Gastrocnemius medialis (tissue), 4 donors: ENCODE measurements at regions not wholly inside any gene's neighbourhood (a gene's known extent, or its start where the extent isn't known, plus 50 kb on each side); places are given as distances from the start of the nearest gene placed in this dataset.
"Not testable (repeated sequence)": the region's sequence is repeated elsewhere in the genome, so short reads cannot be mapped to it uniquely, and the experiment has no call there.

Experiments used
- ATAC-seq, 2 donors: fragments of 150-250 bp; one replicate each; pipeline ENCODE4 v1.9.1; 2016
- DNase-seq, 2 donors: peaks; one replicate each; pipeline ENCODE4 v3.0.0-alpha.2; 2019
- H3K27ac ChIP-seq, 4 donors: fragments of 200-600 bp; sonication (generic); 1 replicate in 1 of 4; 2 replicates in 3 of 4; pipeline ENCODE4 v1.5.1; 2016 to 2018; ENCODE audit warnings: mild to moderate bottlenecking in 2 of 4, moderate library complexity in 1 of 4
- H3K27me3 ChIP-seq, 3 donors: fragments of 200-600 bp; sonication (generic) in 2 of 3; 1 replicate in 1 of 3; 2 replicates in 2 of 3; pipeline versions ENCODE4 v1.5.1 to v1.6.0; 2016 to 2019; ENCODE audit warnings: mild to moderate bottlenecking in 1 of 3, moderate library complexity in 1 of 3
- H3K36me3 ChIP-seq, 2 donors: fragments of 200-600 bp; sonication (generic) in 1 of 2; one replicate each; pipeline ENCODE4 v1.5.1; 2017 to 2018
- H3K4me1 ChIP-seq, 2 donors: fragments of 200-600 bp; sonication (generic) in 1 of 2; one replicate each; pipeline ENCODE4 v1.5.1; 2016 to 2017; ENCODE audit warnings: mild to moderate bottlenecking in 2 of 2
- H3K4me3 ChIP-seq, 4 donors: fragments of 200-600 bp; sonication (generic) in 3 of 4; 1 replicate in 1 of 4; 2 replicates in 3 of 4; pipeline ENCODE4 v1.5.1; 2016 to 2019; ENCODE audit warnings: mild to moderate bottlenecking in 2 of 4
- H3K9me3 ChIP-seq, 3 donors: fragments of 200-600 bp; sonication (generic) in 2 of 3; 1 replicate in 1 of 3; 2 replicates in 2 of 3; pipeline ENCODE4 v1.5.1; 2016 to 2019
- CTCF ChIP-seq, 5 experiments: fragments of 450-650 bp in 3 of 5; fragments of 200-600 bp in 2 of 5; sonication (generic) in 2 of 5; IDR thresholded peaks in 4 of 5; conservative IDR thresholded peaks in 1 of 5; 1 replicate in 4 of 5; 2 replicates in 1 of 5; pipeline ENCODE4 v1.5.1; 2016 to 2019; ENCODE audit warnings: antibody characterized with exemption in 5 of 5, mild to moderate bottlenecking in 3 of 5, moderate library complexity in 3 of 5
- POLR2A ChIP-seq, 2 donors: fragments of 450-650 bp; IDR thresholded peaks; one replicate each; pipeline ENCODE4 v1.6.1; 2017; ENCODE audit warnings: antibody characterized with exemption in 2 of 2, mild to moderate bottlenecking in 2 of 2, moderate library complexity in 2 of 2
- in situ Hi-C, 4 donors: fragments of 200-750 bp; cut with MboI; loops; one replicate each; pipeline versions ENCODE4 v1.15.0 to v1.8.0; 2017; ENCODE audit warnings: low sequenced_read_pairs in 4 of 4
- intact Hi-C: fragments of 100-400 bp; cut with DNase I; formaldehyde crosslinking; loops from one replicate; pipeline ENCODE4 v1.15.1; 2023; ENCODE audit warnings: low total_unique reads

- in situ Hi-C loops = no loop called here
- intact Hi-C loops = no loop called here
Observed at GRCh38 chr6:85298553-85298952, 151.3 kb upstream of the NT5E start.

GRCh38 chr6:85291326-85291725 is 158.6 kb upstream of the NT5E start:
- DNase-seq = no peak
- Histone ChIP-seq H3K27me3 (no peaks in the 10 kb centered on the region), H3K27ac (no peak overlapping the region), H3K36me3 (no peaks in the 10 kb centered on the region), H3K4me1 (no peaks in the 10 kb centered on the region), H3K4me3 (no peak overlapping the region), H3K9me3 (no peaks in the 10 kb centered on the region)
- TF ChIP-seq POLR2A (IDR thresholded peaks at IDR 0.05) (no peak), CTCF (IDR thresholded peaks at IDR 0.05 in 4 of 5, conservative IDR thresholded peaks at IDR 0.05 in 1 of 5) (no peak)
- intact Hi-C loops = no loop called here
- in situ Hi-C loops = no loop called here
- ATAC-seq = no peak

More at GRCh38 chr6:85298553-85298952, 151.3 kb upstream of the NT5E start:
- DNase-seq (no peak), ATAC-seq (no peak)
- Histone ChIP-seq H3K9me3 (no peaks in the 10 kb centered on the region), H3K4me3 (no peak overlapping the region), H3K27me3 (no peaks in the 10 kb centered on the region), H3K36me3 (no peaks in the 10 kb centered on the region), H3K27ac (no peak overlapping the region), H3K4me1 (no peaks in the 10 kb centered on the region)
- TF ChIP-seq POLR2A (IDR thresholded peaks at IDR 0.05) (no peak), CTCF (IDR thresholded peaks at IDR 0.05 in 4 of 5, conservative IDR thresholded peaks at IDR 0.05 in 1 of 5) (no peak)

GRCh38 chr6:85287654-85288053 is 162.2 kb upstream of the NT5E start:
- no peak for ATAC-seq
- in situ Hi-C loops = no loop called here
- intact Hi-C loops = no loop called here
- H3K4me3 ChIP-seq = no peak overlapping the region
- no peak for DNase-seq
- H3K36me3 ChIP-seq = no peaks in the 10 kb centered on the region
- H3K27ac ChIP-seq = no peak overlapping the region
- no peaks in the 10 kb centered on the region for H3K27me3 ChIP-seq
- TF ChIP-seq POLR2A (IDR thresholded peaks at IDR 0.05) (no peak), CTCF (IDR thresholded peaks at IDR 0.05 in 4 of 5, conservative IDR thresholded peaks at IDR 0.05 in 1 of 5) (no peak)
- H3K9me3 ChIP-seq = no peaks in the 10 kb centered on the region
- no peaks in the 10 kb centered on the region for H3K4me1 ChIP-seq

- Histone ChIP-seq H3K9me3 (no peaks in the 10 kb centered on the region), H3K27me3 (no peaks in the 10 kb centered on the region), H3K36me3 (no peaks in the 10 kb centered on the region), H3K4me3 (no peak overlapping the region), H3K4me1 (no peaks in the 10 kb centered on the region), H3K27ac (no peak overlapping the region)
- TF ChIP-seq CTCF (IDR thresholded peaks at IDR 0.05 in 4 of 5, conservative IDR thresholded peaks at IDR 0.05 in 1 of 5) = no peak
- TF ChIP-seq POLR2A (IDR thresholded peaks at IDR 0.05) = no peak
- in situ Hi-C loops (no loop called here), intact Hi-C loops (no loop called here)
- ATAC-seq (no peak), DNase-seq (no peak)
Observed at GRCh38 chr6:85287158-85287557, 162.7 kb upstream of the NT5E start.

- H3K36me3 ChIP-seq, H3K27me3 ChIP-seq, in situ Hi-C loops, DNase-seq, H3K9me3 ChIP-seq, H3K4me1 ChIP-seq, ATAC-seq, intact Hi-C loops, H3K4me3 ChIP-seq, H3K27ac ChIP-seq: not testable (repeated sequence)
Observed at GRCh38 chr6:85286507-85286906, 163.4 kb upstream of the NT5E start.
